GM03348 (cell line): ENCODE measurements at regions not wholly inside any gene's neighbourhood (a gene's known extent, or its start where the extent isn't known, plus 50 kb on each side); places are given as distances from the start of the nearest gene placed in this dataset.
A peak's percentile ranks its signal among the peaks of the same experiment; 100 is the strongest.
"Not testable (repeated sequence)": the region's sequence is repeated elsewhere in the genome, so short reads cannot be mapped to it uniquely, and the experiment has no call there.

Experiments
- DNase-seq: peaks from one replicate; pipeline ENCODE4 v3.0.0; 2012; ENCODE audit warnings: low spot score

DNA sequence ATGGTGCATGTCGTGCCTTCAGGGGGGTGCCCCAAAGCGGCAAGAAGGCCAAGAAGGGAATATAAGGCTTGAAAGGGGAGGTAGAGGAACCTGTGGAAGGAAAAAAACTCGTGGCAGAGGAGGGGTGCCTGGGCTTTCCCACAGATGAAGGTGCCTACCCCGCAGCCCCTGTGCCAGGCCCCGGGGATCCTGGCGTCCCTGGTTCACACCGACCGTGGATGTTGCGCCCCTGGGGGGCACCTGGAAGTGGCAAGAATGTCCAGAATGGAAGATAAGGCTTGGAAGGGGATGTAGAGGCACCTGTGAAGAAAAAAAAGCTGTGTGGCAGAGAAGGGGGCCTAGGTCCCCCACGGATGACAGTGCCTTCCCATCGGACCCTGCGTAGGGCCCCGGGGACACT lies 282.2 kb downstream of the ALG10 start:
- DNase-seq: no peak

DNA sequence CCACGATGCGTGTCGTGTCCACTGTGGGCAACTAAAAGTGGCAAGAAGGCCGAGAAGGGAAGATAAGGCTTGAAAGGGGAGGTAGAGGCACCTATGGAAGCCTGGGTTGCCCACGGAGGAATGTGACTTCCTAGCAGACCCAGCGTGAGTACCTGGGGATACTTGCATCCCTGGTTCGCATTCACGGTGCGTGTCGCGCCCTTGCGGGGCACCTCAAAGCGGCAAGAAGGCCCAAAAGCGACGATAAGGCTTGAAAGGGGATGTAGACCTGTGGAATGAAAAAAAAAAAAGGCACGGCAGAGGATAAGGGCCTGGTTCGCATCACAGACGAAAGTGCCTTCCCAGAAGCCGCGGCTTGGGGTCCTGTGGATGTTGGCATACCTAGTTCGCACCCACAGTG lies 282.9 kb downstream of the ALG10 start:
- no peak for DNase-seq

DNA sequence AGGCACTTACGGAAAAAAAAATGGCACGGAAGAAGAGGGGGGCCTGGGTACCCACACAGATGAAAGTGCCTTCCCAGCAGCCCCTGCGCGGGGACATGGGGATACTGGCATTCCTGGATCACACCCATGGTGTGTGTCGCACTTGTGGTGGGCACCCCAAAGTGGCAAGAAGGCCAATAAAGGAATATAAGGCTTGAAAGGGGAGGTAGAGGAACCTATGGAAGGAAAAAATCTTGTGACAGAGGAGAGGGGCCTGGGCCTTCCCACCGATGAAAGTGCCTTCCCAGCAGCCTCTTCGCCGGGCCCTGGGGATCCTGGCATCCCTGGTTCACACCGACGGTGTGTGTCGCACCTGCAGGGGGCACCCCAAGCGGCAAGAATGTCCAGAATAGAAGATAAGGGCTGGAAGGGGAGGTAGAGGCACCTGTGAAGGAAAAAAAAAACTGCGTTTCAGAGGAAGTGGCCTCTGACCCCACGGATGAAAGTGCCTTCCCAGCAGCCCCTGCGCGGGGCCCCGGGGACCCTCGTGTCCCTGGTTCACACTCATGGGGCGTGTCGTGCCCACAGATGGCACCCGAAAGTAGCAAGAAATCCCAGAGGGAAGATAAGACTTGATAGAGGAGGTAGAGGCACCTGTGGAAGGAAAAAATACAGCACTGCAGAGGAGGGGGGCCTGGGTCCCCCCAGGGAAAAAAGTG lies 284.0 kb downstream of the ALG10 start:
- DNase-seq: no peak

DNA sequence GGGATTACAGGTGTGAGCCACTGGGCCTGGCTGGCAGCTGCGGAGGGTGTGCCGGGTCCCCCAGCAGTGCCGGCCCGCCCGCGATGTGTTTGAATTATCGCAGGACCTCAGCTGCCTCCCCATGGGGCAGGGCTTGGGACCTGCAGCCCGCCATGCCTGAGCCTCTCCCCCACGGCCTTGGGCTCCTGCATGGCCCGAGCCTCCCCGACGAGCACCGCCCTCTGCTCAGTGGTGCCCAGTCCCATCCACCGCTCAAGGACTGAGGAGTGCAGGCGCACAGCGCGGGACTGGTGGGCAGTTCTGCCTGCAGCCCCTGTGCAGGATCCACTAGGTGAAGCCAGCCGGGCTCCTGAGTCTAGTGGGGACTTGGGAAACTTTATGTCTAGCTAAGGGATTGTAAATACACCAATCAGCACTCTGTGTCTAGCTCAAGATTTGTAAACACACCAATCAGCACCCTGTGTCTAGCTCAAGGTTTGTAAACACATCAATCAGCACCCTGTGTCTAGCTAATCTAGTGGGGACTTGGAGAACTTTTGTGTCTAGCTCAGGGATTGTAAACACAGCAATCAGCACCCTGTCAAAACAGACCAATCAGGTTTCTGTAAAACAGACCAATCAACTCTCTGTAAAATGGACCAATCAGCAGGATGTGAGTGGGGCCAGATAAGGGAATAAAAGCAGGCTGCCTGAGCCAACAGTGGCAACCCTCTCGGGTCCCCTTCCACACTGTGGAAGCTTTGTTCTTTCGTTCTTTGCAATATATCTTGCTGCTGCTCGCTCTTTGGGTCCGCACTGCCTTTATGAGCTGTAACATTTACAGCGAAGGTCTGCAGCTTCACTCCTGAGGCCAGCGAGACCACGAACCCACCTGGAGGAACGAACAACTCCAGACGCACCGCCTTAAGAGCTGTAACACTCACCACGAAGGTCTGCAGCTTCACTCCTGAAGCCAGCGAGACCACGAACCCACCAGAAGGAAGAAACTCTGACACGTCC lies 287.8 kb downstream of the ALG10 start:
- not testable (repeated sequence) for DNase-seq

DNA sequence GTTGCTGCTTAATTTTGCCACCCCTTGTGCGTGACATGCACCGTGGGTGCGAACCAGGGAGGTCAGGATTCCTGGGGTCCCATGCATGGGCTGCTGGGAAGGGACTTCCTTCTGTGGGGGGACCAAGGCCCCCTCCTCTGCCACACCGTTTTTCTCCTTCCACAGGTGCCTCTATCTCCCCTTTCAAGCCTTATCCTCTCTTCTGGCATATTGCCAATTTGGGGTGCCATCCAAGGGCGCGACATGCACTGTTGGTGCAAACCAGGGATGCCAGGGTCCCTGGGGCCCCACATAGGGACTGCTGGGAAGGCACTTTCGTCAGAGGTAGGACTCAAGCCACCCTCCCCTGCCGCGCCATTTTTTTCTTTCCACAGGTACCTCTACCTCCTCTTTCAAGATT lies 289.0 kb downstream of the ALG10 start:
- DNase-seq: no peak

DNA sequence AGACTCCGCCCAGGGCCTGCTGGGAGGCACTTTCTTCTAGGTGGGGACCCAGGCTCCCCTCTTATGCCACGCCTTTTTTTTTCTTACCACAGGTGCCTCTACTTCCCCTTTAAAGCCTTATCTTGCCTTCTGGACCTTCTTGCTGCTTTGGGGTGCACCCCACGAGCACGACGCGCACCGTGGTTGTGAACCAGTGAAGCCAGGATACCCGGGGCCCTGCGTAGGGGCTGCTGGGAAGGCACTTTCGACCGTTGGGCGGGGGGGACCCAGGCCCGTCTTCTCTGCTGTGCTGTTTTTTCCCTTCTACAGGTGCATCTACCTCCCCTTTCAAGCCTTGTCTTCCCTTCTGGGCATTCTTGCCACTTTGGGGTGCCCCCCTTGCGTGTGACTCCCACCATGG lies 305.4 kb downstream of the ALG10 start:
- no peak for DNase-seq

DNA sequence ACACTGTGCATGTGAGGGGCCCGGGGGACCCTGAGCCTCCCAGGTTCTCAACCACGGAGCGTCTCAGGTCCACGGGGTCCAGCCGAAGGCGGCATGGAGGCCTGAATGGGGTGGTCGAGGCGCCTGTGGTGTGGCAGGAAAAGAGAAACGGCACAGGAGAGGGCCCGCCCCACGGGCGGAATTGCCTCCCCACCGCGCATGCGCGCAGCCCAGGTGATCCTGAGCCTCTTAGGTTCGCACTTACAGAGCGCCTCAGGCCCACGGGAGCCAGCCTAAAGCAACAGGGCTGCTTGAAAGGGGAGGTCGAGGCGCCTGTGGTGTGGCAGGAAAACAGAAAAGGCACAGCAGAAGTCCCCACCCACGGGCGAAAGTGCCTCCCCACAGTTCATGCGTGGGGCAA lies 311.0 kb downstream of the ALG10 start:
- DNase-seq: no peak

DNA sequence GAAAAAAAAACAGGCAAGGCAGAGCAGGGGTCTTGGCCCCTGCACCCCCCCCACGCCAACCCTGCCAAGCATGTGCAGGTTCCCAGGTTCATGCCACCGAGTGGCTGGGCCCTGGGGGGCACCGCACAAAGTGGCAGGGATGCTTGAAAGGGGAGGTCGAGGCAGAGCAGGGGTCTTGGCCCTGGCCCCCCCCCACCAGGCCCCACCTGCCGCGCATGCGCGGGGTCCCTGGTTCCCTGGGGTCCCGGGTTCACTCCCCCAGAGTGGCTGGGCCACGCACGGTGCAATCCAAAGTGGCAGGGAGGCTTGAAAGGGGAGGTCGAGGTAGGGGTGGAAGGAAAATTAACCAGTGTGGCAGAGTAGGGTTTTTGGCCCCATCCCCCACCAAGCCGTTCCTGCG lies 312.2 kb downstream of the ALG10 start:
- DNase-seq: no peak

DNA sequence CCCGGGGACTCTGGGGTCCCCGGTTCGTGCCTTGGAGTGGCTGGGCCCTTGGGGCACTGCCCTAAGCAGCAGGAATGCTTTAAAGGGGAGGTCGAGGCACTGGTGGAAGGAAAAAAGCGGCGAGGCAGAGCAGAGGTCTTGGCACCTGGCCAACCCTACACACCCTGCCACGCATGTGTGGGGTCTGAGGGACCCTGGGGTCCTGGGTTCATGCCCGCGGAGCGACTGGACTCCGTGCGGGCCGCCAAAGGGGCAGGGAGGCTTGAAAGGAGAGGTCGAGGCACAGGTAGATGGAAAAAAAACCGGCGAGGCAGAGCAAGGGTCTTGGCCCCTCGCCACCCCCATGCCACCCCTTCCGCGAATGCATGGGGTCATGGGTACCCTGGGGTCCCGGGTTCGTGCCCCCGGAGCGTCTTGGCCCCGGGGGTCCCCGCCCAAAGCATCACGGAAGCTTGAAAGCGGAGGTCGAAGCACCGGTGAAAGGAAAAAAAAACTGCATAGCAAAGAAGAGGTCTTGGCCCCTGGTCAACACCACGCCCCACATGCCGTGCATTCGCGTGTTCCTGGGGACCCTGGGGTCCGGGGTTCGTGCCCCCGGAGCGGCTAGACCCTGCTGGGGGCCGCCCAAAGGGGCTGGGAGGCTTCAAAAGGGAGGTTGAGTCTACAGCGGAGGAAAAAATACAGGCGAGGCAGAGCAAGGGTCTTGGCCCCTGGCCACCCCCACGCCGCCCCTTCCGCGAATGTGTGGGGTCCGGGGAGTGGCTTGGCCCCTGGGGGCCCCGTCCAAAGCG lies 312.9 kb downstream of the ALG10 start:
- no peak for DNase-seq

DNA sequence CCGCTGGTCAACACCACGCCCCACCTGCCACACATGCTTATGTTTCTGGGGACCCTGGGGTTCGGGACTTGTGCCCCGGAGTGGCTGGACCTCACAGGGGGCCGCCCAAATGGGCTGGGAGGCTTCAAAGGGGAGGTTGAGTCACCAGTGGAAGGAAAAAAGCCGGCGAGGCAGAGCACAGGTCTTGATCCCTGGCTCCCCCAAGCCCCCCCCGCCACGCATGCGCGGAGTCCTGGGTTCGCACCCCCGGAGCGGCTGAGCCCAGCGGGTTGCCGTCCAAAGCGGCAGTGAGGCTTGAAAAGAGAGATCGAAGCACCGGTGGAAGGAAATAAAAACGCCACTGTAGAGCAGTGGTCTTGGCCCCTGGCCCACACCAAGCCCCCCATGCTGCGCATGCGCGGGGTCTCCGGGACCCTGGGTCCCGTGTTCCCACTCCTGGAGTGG lies 313.5 kb downstream of the ALG10 start:
- no peak for DNase-seq

DNA sequence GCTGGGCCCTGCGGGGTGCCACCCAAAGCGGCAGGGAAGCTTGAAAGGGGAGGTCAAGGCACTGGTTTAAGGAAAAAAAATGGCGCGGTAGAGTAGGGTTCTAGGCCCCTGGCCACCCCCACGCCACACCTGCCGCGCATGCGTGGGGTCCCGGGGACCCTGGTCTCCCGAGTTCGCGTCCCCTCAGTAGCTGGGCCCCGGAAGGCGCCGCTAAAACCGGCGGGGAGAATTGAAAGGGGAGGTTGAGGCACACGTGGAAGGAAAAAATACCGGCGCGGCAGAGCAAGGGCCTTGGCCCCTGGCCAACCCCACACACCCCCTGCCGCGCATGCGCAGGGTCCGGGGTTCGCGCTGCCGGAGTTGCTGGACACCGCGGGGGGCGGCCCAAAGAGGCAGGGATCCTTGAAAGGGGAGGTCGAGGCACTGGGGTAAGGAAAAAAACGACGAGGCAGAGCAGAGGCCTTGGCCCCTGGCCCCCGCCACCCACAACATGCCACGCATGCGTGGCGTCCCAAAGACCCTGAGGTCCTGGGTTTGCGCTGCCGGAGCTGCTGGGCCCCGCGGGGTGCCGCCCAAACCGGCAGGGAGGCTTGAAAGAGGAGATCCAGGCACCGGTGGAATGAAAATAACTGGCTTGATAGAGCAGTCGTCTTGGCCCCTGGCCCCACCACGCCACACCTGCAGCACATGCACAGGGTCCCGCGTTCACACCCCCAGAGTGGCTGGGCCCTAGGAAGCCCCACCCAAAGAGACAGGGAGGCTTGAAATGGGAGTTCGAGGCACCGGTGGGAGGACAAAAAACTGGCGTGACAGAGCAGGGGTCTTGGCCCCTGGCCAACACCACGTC lies 314.5 kb downstream of the ALG10 start:
- DNase-seq: no peak

DNA sequence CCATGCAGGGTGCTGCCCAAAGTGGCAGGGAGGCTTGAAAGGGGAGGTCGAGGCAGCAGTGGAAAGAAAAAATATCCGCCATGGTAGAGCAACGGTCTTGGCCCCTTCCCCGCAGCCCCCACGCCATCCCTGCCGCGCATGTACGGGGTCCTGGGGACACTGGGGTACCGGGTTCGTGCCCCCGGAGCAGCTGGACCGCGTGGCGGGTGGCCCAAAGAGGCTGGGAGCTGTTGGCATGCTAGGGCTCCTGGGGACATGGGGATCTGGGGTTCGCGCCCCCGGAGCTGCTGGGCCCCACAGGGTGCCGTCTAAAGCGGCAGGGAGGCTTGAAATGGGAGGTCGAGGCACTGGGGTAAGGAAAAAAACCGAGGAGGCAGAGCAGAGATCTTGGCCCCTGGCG lies 316.5 kb downstream of the ALG10 start:
- DNase-seq: no peak

DNA sequence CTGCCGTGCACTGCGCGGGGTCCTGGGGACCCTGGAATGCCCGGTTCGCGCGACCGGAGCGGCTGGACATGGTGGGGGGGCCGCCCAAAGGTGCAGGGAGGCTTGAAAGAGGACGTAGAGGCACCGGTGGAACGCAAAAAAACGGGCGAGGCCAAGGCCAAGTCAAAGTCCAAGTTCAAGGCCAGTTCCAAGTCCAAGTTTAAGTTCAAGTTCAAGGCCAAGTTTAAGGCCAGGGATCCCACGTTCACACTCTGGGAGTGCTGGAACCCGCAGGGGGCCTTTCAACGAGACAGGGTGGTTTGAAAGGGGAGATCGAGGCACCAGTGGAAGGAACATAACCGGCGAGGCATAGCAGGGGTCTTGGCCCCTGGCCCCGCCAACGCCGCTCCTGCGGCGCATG lies 317.6 kb downstream of the ALG10 start:
- no peak for DNase-seq

DNA sequence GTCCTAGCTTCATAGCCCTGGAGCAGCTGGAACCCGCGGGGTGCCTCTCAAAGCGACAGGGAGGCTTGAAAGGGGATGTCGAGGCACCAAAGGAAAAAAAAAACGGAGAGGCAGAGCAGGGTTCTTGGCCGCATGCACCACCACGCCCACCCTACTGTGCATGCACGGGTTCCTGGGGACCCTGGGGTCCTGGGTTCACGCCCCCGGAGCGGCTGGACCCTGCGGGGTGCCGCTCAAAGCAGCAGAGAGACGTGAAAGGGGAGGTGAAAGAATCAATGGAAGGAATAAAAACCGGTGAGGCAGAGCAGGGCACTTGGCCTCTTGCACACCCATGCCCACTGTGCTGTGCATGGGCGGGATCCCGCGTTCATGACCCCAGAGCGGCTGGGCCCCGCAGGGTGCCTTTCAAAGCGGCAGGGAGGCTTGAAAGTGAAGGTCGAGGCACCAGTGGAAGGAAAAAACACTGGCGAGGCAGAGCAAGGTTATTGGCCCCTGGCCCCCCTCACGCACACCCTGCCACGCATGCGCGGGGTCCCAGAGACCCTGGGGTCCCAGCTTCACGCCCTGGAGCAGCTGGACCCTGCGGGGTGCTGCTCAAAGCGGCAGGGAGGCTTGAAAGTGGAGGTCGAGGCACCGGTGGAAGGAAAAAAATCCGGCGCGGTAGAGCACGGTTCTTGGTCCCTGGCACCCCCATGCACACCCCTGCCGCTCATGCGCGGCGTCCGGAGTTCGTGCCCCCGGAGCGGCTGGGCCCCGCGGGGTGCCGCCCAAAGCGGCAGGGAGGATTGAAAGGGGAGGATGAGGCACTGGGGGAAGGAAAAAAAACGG lies 318.5 kb downstream of the ALG10 start:
- no peak for DNase-seq

DNA sequence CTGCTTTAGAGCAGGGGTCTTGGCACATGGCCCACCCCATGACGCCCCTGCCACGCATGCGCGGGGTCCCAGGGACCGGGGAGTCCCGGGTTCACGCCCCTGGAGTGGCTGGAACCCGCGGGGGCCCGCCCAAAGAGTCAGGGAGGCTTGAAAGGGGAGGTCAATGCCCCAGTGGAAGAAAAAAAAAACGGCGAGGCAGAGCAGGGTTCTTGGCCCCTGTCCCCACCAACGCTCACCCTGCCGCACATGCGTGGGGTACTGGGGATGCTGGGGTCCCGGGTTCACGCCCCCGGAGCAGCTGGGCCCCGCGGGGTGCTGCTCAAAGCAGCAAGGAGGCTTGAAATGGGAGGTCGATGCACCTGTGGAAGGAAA lies 319.1 kb downstream of the ALG10 start:
- no peak for DNase-seq

DNA sequence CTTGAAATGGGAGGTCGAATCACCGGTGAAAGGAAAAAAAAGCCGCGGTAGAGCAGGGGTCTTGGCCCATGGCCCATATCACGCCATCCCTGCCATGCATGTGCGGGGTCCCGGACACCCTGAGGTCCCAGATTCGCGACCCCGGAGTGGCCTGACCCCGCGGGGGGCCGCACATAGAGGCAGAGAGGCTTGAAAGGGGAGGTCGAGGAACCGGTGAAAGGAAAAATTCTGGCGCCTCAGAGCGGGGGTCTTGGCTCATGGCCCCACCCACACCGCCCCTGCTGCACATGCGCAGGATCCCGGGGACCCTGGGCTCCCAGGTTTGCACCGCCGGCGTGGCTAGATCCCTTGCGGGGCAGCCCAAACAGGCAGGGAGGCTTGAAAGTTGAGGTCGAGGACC lies 319.8 kb downstream of the ALG10 start:
- peak; percentile 30 for DNase-seq

DNA sequence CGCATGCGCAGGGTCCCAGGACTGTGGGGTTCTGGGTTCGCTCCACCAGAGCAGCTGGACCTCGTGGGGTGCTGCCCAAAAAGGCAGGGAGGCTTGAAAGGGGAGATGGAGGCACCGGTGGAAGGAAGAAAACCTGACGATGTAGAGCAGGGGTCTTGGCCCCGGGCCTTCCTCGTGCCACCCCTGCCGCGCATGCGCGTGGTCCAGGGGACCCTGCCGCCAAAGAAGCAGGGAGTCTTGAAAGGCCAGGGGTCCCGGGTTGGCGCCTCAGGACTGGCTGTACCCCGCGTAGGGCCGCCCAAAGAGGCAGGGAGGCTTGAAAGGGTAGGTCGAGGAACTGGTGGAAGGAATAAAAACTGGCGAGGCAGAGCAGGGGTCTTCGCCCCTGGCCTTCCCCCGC lies 321.0 kb downstream of the ALG10 start:
- DNase-seq: no peak

DNA sequence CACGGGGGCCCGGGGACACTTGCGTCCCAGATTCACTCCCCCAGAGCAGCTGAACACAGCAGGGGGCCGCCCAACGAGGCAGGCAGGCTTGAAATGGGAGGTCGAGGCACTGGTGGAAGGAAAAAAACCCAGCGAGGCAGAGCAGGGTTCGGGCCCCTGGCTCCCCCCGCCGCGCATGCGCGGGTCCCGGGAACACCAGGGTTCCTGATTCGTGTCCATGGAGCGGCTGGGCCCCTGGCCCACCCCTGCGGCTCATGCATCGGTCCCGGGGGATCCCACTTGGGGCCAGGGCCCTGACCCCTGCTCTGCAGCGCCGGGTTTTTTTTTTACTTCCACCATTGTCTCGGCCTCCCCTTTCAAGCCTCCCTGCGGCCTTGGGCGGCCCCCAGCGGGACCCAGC lies 321.5 kb downstream of the ALG10 start:
- DNase-seq: no peak

DNA sequence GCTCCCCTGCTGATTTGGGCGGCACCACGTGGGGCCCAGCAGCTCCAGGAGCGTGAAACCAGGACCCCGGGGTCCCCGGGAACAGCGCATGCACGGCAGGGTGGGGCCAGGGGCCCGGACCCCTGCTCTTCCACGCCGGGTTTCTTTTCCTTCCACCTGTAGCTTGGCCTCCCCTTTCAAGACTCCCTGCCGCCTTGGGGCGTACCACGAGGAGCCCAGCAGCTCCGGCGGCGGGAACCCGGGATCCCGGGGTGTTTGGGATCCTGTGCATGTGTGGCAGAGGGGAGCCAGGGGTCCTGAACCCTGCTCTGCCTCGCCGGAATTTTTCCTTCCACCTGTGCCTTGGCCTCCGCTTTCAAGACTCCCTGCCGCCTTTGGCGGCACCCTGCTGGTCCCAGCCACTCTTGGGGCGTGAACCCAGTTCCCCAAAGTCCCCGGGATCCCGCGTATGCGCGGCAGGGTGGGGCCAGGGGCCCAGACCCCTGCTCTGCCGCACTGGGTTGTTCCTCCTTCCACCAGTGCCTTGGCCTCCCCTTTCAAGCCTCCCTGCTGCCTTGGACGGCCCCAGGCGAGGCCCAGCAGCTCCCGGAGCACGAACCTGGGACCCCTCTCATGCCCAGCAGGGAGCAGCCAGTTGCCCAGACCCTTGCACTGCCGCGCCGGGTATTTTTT lies 322.7 kb downstream of the ALG10 start:
- no peak for DNase-seq

DNA sequence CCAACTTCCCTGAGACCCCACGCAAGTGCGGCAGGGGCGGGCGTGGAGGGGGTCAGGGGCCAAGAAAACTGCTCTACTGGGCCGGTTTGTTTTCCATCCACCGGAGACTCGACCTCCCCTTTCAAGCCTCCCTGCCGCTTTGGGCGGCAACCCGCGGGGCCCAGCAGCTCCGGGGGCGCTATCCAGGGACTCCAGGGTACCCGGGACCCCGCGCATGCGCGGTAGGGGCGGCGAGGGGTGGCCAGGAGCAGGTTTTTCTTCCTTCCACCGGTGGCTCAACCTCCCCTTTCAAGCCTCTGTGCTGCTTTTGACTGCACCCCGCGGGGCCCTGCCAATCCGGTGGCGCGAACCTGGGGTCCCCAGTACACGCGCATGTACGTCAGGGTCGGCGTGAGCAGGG lies 323.5 kb downstream of the ALG10 start:
- DNase-seq: peak; percentile 29
